ENCODE measurements at regions not wholly inside any gene's neighbourhood (a gene's known extent, or its start where the extent isn't known, plus 50 kb on each side); places are given as distances from the start of the nearest gene placed in this dataset.
A peak's percentile ranks its signal among the peaks of the same experiment; 100 is the strongest.

DNA sequence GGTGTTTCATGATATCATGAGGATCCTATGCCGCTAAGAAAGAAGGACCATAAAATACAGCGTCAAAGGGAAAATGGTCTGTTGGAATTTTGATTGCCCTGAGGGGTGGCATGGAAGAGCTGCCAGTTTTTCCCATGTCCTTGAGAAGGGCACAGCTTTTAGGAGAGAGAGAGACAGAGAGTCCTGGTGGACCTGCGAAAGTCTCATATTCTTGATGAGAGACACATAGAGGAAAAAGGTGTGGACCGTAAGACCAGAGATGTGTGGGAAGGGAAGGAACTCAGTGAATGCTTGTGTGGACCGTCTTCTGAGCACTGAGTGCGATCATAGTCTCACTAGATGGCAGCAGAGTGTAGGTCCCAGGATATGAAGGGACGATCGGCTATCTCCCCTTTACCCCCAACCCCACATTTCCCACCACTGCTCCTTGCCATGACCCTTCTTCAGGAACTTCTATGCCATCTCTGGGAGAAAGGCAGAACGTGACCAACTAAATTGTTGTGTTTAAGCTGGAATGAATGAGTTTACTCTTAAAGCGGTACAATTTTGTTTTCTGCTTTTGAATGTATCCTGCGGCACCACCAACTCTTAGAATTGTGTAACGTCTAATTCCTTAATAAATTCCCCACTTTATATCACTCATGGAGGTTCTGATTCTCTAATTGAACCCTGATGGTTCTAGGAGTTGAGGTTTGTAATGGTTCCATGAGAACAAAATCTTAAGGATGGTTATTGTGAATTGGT lies 117.7 kb downstream of the CTH start:
- no peaks in the 10 kb centered on the region for H3K36me3 ChIP-seq (replicated peaks)
- DNase-seq (ENCODE audit: low spot score in 2 of 2), result peak; percentile 78 to 79
- no peaks in the 10 kb centered on the region for H3K27me3 ChIP-seq (ENCODE audit: low read depth)
- no peaks in the 10 kb centered on the region for H3K9me3 ChIP-seq
- peaks cover 39% of the 10 kb centered on the region for H3K4me1 ChIP-seq
- no peak overlapping the region for H3K4me3 ChIP-seq
- in situ Hi-C loops (cut with MboI; ENCODE audit: low sequenced_read_pairs), result no loop called here

DNA sequence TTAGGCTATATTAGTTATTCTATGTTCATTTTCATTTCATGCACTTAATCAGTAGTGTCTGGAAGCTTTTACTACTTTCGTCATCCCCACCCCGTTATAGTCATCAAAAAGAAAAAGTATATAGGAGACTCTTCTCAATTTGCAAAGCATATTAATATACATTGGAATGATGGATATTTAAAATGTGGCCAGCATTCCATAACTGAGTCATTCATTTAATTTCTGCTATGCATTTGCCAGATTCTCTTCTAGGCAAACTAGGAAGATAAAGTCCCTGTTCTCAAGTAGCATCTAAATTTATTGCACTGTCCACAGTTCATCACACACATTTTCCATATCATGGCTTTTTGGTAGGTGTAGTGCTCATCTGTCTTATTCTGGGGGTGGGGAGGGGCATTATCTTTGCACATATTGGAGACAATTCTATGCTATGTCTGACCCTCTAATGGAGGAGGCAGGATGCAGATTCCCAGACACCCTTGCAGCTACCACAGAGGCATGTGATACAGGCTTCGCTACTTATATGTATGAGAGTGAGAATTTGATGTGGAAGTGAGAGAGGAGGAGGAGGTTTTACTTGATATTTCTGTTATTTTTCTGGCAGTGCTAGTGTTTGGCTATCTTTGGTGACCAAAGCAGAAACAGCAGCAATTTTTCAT lies 125.8 kb downstream of the CTH start:
- Histone ChIP-seq H3K4me3 (no peak overlapping the region), H3K4me1 (peaks cover 22% of the 10 kb centered on the region), H3K36me3 (replicated peaks) (no peaks in the 10 kb centered on the region; the same call in 1 of the 2 replicates), H3K9me3 (no peaks in the 10 kb centered on the region), H3K27me3 (ENCODE audit: low read depth) (no peaks in the 10 kb centered on the region)
- in situ Hi-C loops (cut with MboI; ENCODE audit: low sequenced_read_pairs), result loop anchor here (10.0 kb wide), 1 partner anchor 508 kb away; the partner anchor contains the start of gene PTGER3
- DNase-seq (ENCODE audit: low spot score in 2 of 2), result no peak

DNA sequence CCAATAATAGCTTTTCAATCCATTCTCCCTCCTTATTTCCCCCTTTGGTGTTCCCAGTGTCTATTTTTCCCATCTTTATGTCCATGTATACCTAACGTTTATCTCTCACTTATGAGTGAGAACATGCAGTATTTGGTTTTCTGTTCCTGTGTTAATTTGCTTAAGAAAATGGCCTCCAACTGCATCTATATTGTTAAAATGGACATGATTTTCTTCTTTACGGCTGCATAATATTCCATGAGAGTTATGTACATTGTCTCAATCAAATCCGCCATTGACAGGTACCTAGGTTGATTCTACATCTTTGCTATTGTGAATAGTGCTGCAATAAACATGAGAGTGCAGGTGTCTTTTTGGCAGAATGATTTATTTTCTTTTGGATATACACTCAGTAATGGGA lies 126.7 kb downstream of the CTH start:
- Histone ChIP-seq H3K27me3 (ENCODE audit: low read depth) (no peaks in the 10 kb centered on the region), H3K4me1 (peaks cover 24% of the 10 kb centered on the region), H3K4me3 (no peak overlapping the region), H3K9me3 (no peaks in the 10 kb centered on the region), H3K36me3 (replicated peaks) (no peaks in the 10 kb centered on the region; the same call in 1 of the 2 replicates)
- DNase-seq (ENCODE audit: low spot score in 2 of 2), result no peak
- in situ Hi-C loops (cut with MboI; ENCODE audit: low sequenced_read_pairs), result loop anchor here (10.0 kb wide), 1 partner anchor 507 kb away; the partner anchor contains the start of gene PTGER3

DNA sequence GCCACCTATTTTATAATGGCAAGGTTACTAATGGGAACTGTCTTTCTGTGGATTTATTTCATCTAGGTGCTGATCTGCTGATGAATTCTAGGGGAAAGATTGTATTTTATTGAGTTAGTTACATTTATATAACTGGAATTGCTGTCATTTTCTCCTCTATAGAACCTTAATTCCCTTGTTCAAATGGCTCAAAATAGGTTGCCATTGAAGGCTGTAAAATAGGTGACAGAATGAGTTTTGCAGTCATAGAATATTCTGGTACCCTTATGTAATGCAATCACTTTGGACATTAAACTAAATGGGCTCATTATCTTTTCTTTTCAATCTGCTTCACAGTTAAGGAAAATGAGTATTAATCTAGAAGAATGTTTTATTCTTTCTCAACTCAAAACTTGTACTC lies 131.0 kb downstream of the CTH start:
- in situ Hi-C loops (cut with MboI; ENCODE audit: low sequenced_read_pairs), result no loop called here

DNA sequence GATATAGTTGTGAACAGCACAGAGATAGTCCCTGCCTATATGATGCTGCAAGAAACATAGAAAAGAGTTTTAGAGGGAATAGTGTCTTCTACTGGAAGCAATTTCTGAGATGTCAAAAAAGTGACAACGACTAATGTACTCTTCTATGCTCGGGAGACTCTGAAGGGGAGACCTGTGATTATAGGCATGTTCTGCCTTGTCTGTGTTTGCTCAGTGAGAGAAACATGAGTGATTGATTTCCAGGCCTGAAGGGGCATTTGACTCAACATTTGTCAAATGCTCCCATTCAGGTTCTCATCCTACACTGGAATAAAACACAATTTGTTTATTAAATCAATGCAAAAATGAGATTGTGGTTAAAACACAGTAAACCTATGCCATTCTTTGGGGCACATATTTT lies 131.8 kb downstream of the CTH start:
- Histone ChIP-seq H3K4me1 (peaks cover 45% of the 10 kb centered on the region), H3K36me3 (replicated peaks) (no peaks in the 10 kb centered on the region; the same call in 1 of the 2 replicates), H3K9me3 (no peaks in the 10 kb centered on the region), H3K27me3 (ENCODE audit: low read depth) (no peaks in the 10 kb centered on the region), H3K4me3 (no peak overlapping the region)
- in situ Hi-C loops (cut with MboI; ENCODE audit: low sequenced_read_pairs), result no loop called here
- DNase-seq (ENCODE audit: low spot score in 2 of 2), result no peak

More for the DNA sequence above, 131.0 kb downstream of the CTH start:
- H3K4me3 ChIP-seq, result no peak overlapping the region
- no peaks in the 10 kb centered on the region for H3K27me3 ChIP-seq (ENCODE audit: low read depth)
- H3K4me1 ChIP-seq, result peaks cover 37% of the 10 kb centered on the region
- no peak for DNase-seq (ENCODE audit: low spot score in 2 of 2)
- no peaks in the 10 kb centered on the region for H3K9me3 ChIP-seq
- no peaks in the 10 kb centered on the region; the same call in 1 of the 2 replicates for H3K36me3 ChIP-seq (replicated peaks)

DNA sequence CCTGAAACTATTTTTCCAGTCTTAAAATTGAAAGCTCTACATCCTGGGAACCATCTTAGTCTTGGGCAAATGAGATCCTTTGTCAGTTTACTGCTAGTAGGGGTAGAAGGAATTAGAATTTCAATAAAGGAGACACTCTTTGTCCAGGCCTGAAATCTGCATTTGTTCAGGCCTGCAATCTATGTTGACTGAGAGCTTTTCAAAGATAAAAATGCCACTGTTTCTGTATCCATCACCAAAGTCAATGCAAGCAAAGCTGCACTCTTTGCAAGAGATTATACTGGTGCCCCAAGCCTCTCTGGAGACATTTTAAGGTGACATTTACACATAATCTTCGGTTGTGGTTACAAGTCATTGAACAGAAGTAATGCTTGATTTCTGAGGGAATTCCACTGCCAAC lies 135.7 kb downstream of the CTH start:
- H3K4me3 ChIP-seq, result peak overlapping the region; percentile 10
- in situ Hi-C loops (cut with MboI; ENCODE audit: low sequenced_read_pairs), result no loop called here
- peaks cover 57% of the 10 kb centered on the region for H3K4me1 ChIP-seq
- peaks cover 3% of the 10 kb centered on the region; the same call in 1 of the 2 replicates for H3K9me3 ChIP-seq
- H3K27me3 ChIP-seq (ENCODE audit: low read depth), result no peaks in the 10 kb centered on the region
- DNase-seq (ENCODE audit: low spot score in 2 of 2), result peak; percentile 74 to 100
- no peaks in the 10 kb centered on the region for H3K36me3 ChIP-seq (replicated peaks)

DNA sequence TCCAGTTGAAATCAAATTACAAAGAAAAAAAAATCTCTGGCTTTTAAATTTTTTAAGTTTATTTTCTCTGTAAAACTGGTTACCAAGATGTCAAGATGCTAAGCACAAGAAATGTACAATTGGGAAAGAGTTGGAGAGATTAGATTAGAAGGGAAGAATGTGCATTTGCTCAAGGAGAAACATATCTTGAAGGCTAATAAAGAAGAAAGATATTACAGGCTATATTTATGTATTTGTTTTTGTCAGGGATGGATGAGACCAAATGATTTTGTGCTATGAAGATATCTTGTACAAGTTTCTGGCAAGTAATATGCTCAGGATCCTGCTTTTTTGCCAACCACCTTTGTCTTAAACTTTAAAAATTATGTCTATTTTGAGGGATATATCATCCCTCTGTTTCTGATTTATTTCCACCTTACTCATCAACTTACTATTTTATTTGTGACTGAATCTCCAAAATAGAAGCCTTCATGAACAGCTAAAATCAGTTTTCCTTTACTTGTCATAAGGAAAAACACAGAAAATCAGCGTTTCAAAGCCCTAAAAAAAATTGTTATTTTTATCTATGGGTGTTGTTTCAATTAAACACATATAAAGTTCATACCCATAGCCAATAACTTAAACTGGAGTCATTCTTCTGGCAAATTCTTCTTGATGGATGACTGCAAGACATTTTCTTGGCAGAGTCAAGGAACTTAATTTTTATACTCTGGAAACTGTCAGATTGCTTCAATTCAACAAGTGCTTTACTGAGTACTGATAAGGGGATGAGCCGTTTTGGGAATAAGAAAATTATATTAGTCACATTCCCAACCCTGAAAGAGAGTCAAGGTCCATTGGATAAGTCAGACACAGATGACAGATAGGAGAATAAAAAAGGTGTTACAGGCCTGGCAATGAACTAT lies 141.8 kb downstream of the CTH start:
- peaks cover 72% of the 10 kb centered on the region for H3K4me1 ChIP-seq
- DNase-seq (ENCODE audit: low spot score in 2 of 2), result no peak
- no peak overlapping the region for H3K4me3 ChIP-seq
- H3K9me3 ChIP-seq, result peaks cover 3% of the 10 kb centered on the region; the same call in 1 of the 2 replicates
- H3K36me3 ChIP-seq (replicated peaks), result no peaks in the 10 kb centered on the region
- H3K27me3 ChIP-seq (ENCODE audit: low read depth), result no peaks in the 10 kb centered on the region
- in situ Hi-C loops (cut with MboI; ENCODE audit: low sequenced_read_pairs), result no loop called here

DNA sequence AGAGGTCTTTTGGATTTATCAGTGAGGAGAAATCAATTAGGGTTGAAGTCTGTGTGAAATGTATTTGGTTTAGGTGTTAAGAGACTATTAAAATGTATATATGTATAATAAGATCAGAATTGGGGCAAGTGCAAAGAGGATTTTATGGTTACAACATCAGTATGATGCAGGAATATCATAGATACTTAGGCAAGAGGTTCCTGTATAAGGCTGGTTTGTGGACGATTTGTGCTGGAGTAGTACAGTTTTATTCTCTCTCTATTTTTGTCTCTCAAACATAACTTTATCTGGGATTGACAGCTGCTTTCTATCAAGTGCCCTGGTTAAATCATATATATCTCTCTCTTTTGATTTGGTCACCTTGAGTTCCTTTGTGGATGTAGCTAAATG lies 142.5 kb downstream of the CTH start:
- in situ Hi-C loops (cut with MboI; ENCODE audit: low sequenced_read_pairs), result no loop called here
- H3K27me3 ChIP-seq (ENCODE audit: low read depth), result no peaks in the 10 kb centered on the region
- H3K36me3 ChIP-seq (replicated peaks), result no peaks in the 10 kb centered on the region
- no peak for DNase-seq (ENCODE audit: low spot score in 2 of 2)
- peaks cover 3% of the 10 kb centered on the region; the same call in 1 of the 2 replicates for H3K9me3 ChIP-seq
- H3K4me3 ChIP-seq, result no peak overlapping the region
- H3K4me1 ChIP-seq, result peaks cover 65% of the 10 kb centered on the region

DNA sequence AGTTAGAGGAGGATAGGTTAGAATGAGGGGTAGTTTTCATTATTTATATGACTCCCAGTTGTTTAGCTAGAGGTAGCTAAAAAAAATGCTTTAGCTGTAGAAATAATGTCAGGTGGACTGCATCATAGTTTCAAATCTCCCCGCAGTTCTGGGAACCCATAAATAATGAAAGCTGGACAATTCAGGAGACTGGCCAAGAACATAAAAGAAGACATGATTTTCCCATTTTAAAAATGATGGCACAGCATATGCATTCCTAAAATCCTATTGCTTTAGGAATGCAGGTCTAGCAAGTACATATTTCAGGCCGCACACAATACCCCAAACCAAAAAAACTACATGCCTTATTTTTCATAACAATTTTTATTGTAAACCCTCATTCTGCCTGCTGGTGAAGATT lies 143.3 kb downstream of the CTH start:
- in situ Hi-C loops (cut with MboI; ENCODE audit: low sequenced_read_pairs), result no loop called here

DNA sequence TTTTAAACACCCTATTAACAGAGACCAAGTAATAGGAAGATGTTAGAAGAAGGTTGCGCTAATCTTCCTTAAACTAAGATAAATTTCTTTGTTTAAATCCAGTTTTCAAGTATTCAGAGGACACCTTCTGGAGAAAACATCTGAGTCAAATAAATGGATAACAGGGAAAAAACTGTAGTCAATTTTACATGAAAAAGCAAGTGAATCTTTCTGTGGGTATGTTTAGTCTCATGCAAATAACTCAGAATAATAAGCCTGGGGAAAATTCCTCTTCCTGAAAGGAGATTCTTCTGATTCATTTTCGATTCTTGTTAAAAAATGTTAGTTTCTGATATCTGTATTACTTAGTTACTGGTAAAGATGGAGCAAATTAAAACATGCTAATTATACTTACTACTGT lies 145.5 kb downstream of the CTH start:
- no peaks in the 10 kb centered on the region for H3K27me3 ChIP-seq (ENCODE audit: low read depth)

More for the DNA sequence above, 143.3 kb downstream of the CTH start:
- Histone ChIP-seq H3K36me3 (replicated peaks) (no peaks in the 10 kb centered on the region), H3K9me3 (peaks cover 3% of the 10 kb centered on the region; the same call in 1 of the 2 replicates), H3K4me3 (no peak overlapping the region), H3K27me3 (ENCODE audit: low read depth) (no peaks in the 10 kb centered on the region), H3K4me1 (peaks cover 58% of the 10 kb centered on the region)
- DNase-seq (ENCODE audit: low spot score in 2 of 2), result no peak

DNA sequence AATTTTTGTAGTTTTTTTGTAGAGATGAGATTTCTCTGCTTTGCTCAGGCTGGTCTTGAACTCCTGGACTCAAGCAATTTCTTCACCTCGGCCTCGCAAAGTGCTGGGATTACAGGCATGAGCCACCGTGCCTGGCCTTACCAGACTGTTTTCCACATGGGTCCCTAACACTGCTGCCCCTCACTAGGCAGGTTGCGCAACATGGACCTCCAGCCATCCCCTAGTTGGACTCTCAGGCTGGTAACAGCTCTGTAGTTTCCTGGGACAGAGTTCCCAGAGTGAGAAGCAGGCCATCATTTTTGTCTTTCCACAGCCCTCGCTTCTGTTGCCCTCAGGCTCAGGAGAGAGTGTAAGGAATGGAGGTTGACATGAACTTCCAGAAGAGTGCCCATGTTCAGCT lies 156.1 kb downstream of the CTH start:
- DNase-seq (ENCODE audit: low spot score in 2 of 2), result no peak
- Histone ChIP-seq H3K9me3 (no peaks in the 10 kb centered on the region), H3K36me3 (replicated peaks) (no peaks in the 10 kb centered on the region), H3K27me3 (ENCODE audit: low read depth) (no peaks in the 10 kb centered on the region), H3K4me3 (no peak overlapping the region), H3K4me1 (peaks cover 11% of the 10 kb centered on the region)
- in situ Hi-C loops (cut with MboI; ENCODE audit: low sequenced_read_pairs), result no loop called here

More for the DNA sequence above, 145.5 kb downstream of the CTH start:
- no peaks in the 10 kb centered on the region; the same call in 1 of the 2 replicates for H3K9me3 ChIP-seq
- DNase-seq (ENCODE audit: low spot score in 2 of 2), result peak in 1 of 2 experiments; percentile 95
- H3K4me3 ChIP-seq, result no peak overlapping the region
- in situ Hi-C loops (cut with MboI; ENCODE audit: low sequenced_read_pairs), result no loop called here
- H3K36me3 ChIP-seq (replicated peaks), result no peaks in the 10 kb centered on the region
- peaks cover 51% of the 10 kb centered on the region for H3K4me1 ChIP-seq

DNA sequence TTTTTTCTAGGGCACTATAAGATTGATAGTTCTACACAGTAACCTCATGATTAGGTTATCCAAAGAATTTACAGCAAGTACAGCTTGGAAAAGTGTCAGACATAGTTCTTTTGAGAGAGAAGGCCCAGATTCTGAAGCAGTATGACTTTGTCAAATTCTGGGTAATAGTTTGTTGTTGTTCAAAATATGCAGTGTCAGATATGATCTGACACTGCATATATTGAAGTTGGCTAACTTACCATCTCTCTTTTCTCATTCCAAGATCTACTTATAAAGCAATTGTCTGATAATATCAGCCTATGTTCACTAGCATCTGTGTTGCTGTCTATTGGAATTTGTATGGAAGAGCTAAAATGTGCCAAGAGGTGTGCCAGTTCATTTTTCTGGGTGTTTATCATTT lies 160.1 kb downstream of the CTH start:
- H3K4me3 ChIP-seq, result no peak overlapping the region
- no peaks in the 10 kb centered on the region for H3K36me3 ChIP-seq (replicated peaks)
- peaks cover 5% of the 10 kb centered on the region for H3K4me1 ChIP-seq
- DNase-seq (ENCODE audit: low spot score in 2 of 2), result no peak
- no peaks in the 10 kb centered on the region for H3K27me3 ChIP-seq (ENCODE audit: low read depth)
- in situ Hi-C loops (cut with MboI; ENCODE audit: low sequenced_read_pairs), result no loop called here
- H3K9me3 ChIP-seq, result no peaks in the 10 kb centered on the region

DNA sequence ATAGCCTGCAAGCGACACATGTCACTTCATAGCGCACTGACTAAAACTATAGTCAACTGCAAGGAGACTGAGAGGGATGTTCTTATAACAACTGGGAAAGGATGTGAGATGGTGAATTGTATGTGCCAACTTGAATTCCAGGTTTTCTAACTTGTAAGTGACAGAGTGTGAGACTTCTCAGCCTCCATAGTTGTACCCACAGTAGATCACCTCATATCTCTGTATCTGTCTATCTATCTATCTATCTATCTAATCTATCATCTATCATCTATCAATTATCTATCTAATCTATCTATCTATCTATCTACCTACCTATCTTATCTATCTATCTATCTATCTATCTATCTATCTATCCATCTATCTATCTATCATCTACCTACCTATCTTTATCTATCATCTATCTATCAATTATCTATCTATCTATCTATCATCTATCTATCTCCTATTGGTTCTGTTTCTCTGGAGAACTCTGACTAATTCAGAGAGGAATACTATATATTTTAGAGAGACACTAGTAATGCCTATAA lies 162.3 kb downstream of the CTH start:
- Histone ChIP-seq H3K4me1 (no peaks in the 10 kb centered on the region), H3K36me3 (replicated peaks) (no peaks in the 10 kb centered on the region), H3K9me3 (no peaks in the 10 kb centered on the region), H3K4me3 (no peak overlapping the region), H3K27me3 (ENCODE audit: low read depth) (no peaks in the 10 kb centered on the region)
- in situ Hi-C loops (cut with MboI; ENCODE audit: low sequenced_read_pairs), result no loop called here
- DNase-seq (ENCODE audit: low spot score in 2 of 2), result no peak

Data from HAP-1 (cell line).